NOMO-1 treated with DMSO at 0.1 percent for 48 hours (cell line): ENCODE measurements at regions not wholly inside any gene's neighbourhood (a gene's known extent, or its start where the extent isn't known, plus 50 kb on each side); places are given as distances from the start of the nearest gene placed in this dataset.
"Not testable (repeated sequence)": the region's sequence is repeated elsewhere in the genome, so short reads cannot be mapped to it uniquely, and the experiment has no call there.

ENCODE experiments used
- DNase-seq: peaks from one replicate; lab custom pipeline; 2025; ENCODE audit not compliant: unreplicated experiment; lab: John Stamatoyannopoulos, UW

- DNase-seq: no peak
Measured at GRCh38 chr6:30832864-30833263, 51.5 kb upstream of the DDR1 start.

GRCh38 chr6:30830438-30830837, 53.9 kb upstream of the DDR1 start:
- peak; percentile 68 for DNase-seq

- DNase-seq: no peak
Measured at GRCh38 chr6:30829639-30830255, 54.6 kb upstream of the DDR1 start.

- DNase-seq: no peak
Measured at GRCh38 chr6:30829033-30829432, 55.3 kb upstream of the DDR1 start.

- DNase-seq: peak; percentile 57
Measured at GRCh38 chr6:30828027-30828962, 56.0 kb upstream of the DDR1 start.

- no peak for DNase-seq
Measured at GRCh38 chr6:30826961-30827342, 57.4 kb upstream of the DDR1 start.

GRCh38 chr6:30824698-30825097, 59.6 kb upstream of the DDR1 start:
- no peak for DNase-seq

- DNase-seq: no peak
Measured at GRCh38 chr6:30823534-30823865, 60.8 kb upstream of the DDR1 start.

GRCh38 chr6:30821862-30822784, 62.2 kb upstream of the DDR1 start:
- peak; percentile 35 for DNase-seq

GRCh38 chr6:30820193-30820592, 64.1 kb upstream of the DDR1 start:
- DNase-seq: no peak

- DNase-seq: no peak
Measured at GRCh38 chr6:30819297-30819917, 64.9 kb upstream of the DDR1 start.

- DNase-seq: no peak
Measured at GRCh38 chr6:30818391-30818841, 65.9 kb upstream of the DDR1 start.

- DNase-seq: no peak
Measured at GRCh38 chr6:30816791-30817739, 67.3 kb upstream of the DDR1 start.

- DNase-seq: not testable (repeated sequence)
Measured at GRCh38 chr6:30816296-30816695, 68.0 kb upstream of the DDR1 start.

GRCh38 chr6:30815041-30815742, 69.1 kb upstream of the DDR1 start:
- DNase-seq: not testable (repeated sequence)

GRCh38 chr6:30814146-30815040, 69.9 kb upstream of the DDR1 start:
- peak; percentile 47 for DNase-seq

GRCh38 chr6:30813631-30814145, 69.3 kb upstream of the IER3 start:
- no peak for DNase-seq

GRCh38 chr6:30810813-30811339, 66.5 kb upstream of the IER3 start:
- DNase-seq: no peak
